ENCODE measurements at regions not wholly inside any gene's neighbourhood (a gene's known extent, or its start where the extent isn't known, plus 50 kb on each side); places are given as distances from the start of the nearest gene placed in this dataset.
"Not testable (repeated sequence)": the region's sequence is repeated elsewhere in the genome, so short reads cannot be mapped to it uniquely, and the experiment has no call there.

DNA sequence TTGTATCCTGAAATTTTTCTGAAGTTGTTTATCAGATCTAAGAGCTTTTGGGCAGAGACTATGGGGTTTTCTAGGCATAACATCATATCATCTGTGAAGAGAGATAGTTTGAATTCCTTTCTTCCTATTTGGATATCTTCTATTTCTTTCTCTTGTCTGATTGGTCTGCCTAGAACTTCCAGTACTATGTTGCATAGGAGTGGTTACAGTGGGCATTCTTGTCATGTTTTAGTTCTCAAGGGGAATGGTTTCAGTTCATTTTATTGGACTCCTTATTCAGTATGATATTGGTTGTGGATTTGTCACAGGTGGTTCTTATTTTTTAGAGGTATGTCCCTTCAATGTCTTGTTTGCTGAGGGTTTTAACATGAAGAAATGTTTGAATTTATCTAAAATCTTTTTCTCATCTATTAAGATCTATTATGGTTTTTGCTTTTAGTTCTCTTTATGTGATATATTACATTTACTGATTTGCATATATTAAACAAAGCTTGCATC is 286.6 kb upstream of the C1QTNF3 start:
- DNase-seq = peak; percentile 61

DNA sequence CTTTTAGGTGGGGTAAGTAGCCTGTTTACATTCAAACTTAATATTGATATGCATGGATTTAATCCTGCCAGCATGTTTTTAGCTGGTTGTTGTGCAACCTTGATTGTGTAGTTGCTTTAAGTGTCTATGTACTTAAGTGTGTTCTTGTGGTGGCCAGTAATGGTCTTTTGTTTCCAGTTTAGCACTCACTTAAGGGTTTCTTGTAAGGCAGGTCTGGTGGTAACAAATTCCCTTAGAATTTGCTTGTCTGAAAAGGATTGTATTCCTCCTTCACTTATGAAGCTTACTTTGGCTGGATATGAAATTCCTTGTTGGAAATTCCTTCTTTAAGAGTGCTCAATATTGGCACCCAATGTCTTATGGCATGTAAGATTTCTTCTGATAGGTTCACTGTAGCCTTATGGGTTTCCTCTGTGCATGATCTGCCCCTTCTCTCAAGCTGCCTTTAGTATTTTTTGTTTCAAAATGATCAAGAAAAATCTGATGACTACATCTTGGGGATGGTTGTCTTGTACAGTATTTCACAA is 289.0 kb upstream of the C1QTNF3 start:
- not testable (repeated sequence) for DNase-seq

DNA sequence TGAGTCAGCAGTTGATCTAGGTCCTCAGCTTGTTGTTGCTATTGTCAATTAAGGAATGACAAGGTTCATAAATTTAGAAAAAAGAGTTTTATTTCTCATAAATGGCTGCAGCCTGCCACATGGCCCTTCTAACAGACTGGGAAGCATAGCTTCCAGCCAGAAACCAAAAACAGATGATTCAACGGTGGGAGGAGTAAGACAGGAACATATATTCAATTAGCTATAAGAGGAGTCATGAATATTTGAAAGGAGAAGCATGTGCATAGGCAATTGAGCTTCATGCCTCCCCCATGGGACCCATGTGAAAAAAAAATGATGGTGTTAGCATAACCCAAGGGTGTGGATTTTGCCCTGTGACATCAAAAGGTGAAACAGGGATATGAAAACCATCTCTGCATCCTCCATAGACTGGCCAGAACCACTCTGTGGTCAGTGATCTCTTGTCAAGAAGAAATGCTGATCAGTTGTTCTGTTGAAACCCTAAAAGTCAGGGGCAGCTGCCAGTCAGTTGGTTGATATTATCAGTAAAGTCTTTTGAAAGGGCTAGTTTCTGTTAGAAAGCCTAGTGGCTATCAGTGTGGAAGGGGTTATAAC is 296.5 kb upstream of the C1QTNF3 start:
- DNase-seq = peak; percentile 3

DNA sequence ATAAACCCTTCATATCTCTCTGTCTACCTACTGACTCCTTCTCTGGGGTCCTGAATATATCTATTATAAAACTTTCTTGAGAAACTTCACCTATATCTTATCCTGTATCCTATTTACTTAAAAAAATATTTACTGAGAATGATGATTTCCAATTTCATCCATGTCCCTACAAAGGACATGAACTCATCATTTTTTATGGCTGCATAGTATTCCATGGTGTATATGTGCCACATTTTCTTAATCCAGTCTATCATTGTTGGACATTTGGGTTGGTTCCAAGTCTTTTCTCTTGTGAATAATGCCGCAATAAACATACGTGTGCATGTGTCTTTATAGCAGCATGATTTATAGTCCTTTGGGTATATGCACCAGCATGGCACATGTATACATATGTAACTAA is 301.7 kb upstream of the RAI14 start:
- not testable (repeated sequence) for DNase-seq

GRCh38 chr5:34371417-34371816 is 284.7 kb upstream of the RAI14 start:
- not testable (repeated sequence) for DNase-seq

DNA sequence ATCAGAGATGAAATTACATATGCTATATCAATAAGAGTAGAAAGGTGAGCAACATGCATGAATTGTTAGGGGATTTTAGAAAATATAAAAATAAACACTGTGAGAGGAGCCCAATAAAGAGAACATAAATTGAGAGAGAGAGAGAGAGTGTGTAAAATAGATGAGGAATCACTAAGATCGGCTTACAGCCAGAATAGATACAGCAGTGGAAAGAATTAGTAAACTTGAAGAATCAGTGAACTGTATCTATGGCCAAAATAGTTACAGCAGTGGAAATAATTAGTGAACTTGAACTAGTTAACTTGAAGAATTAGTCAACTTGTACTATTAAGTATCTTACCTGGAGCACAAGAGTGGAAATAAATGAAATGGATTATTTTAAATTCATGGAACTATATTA is 284.3 kb upstream of the RAI14 start:
- DNase-seq = not testable (repeated sequence)

DNA sequence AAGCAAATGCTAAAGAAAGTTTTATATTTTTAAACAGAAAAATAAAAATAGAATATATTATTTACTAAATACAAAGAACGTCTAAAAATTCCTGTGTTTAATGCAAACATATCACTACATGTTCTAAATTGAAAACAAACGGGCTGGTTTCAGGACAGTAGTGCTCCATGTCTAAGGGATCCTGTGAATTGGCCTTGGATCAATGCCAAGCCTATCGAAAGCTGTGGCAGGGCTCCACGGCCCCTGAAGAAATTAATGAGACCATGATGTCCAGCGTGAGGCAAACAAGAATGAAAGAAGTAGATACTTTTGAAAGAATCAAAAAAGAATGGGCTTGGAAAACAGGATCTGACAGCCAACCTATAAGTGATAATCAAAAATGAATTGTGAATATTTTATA is 283.4 kb upstream of the RAI14 start:
- peak; percentile 5 for DNase-seq

GRCh38 chr5:34377651-34378050 is 278.5 kb upstream of the RAI14 start:
- peak; percentile 24 for DNase-seq

GRCh38 chr5:34378498-34378897 is 277.6 kb upstream of the RAI14 start:
- not testable (repeated sequence) for DNase-seq

DNA sequence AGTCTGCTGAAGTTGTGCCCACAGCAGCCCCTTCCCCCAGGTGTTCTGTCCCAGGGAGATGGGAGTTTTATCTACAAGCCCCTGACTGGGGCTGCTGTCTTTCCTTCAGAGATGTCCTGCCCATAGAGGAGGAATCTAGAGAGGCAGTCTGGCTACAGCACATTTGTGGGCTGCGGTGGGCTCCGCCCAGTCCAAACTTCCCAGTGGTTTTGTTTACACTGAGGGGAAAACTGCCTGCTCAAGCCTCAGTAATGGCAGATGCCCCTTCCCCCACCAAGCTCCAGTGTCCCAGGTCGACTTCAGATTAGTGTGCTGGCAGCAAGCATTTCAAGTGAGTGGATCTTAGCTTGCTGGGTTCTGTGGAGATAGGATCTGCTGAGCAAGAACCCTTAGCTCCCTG is 267.4 kb upstream of the RAI14 start:
- DNase-seq = not testable (repeated sequence)

DNA sequence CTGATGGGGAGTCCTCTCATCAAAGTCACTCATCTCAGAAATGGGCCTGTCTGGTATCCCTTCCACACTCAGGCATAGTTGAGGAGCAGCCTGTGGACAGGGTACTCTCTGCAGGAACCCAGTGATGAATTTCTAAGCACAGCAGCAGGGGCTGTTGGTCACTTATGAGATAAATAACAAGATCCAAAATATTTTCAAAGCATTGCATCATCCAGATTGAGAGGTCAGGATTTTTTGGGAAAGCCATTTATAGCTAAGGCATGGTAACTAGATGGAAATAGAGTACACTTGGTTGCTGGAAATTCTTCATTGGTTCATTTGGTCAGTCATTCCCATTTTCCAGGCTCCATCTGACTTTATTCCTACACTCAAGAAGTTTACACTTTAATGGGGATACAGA is 246.8 kb upstream of the RAI14 start:
- peak; percentile 63 for DNase-seq

DNA sequence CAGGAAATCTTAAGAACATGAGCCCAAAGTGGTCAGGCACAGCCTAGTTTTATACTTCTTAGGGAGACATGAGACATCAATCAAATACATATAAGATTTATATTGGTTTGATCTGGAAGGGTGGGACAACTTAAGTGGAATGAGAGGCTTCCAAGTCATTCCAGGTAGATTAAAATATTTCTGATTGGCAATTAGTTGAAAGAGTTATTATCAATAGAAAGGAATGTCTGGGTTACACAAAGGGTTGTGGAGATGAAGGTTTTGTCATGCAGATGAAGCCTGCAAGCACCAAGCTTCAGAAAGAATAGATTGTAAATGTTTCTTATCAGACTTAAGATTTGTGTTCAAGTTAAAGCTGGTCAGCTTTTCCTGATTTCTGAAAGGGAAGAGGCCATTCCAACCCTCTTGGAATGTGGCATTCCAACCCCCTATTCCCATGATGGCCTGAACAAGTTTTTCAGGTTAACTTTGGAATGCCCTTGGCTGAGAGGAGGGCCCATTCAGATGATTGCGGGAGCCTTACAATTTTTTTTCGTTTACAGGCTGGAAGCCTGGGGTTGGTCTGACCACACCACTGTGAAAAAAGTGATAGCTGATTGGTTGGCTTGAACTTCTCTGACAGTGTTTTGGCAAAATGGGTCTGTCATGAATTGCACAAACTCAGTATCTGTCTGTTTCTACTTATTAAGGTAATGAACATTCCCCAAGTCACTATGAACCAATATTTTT is 245.6 kb upstream of the RAI14 start:
- DNase-seq = peak; percentile 97

GRCh38 chr5:34411470-34412346 is 244.4 kb upstream of the RAI14 start:
- DNase-seq = peak; percentile 87

GRCh38 chr5:34412736-34413135 is 243.4 kb upstream of the RAI14 start:
- peak; percentile 81 for DNase-seq

DNA sequence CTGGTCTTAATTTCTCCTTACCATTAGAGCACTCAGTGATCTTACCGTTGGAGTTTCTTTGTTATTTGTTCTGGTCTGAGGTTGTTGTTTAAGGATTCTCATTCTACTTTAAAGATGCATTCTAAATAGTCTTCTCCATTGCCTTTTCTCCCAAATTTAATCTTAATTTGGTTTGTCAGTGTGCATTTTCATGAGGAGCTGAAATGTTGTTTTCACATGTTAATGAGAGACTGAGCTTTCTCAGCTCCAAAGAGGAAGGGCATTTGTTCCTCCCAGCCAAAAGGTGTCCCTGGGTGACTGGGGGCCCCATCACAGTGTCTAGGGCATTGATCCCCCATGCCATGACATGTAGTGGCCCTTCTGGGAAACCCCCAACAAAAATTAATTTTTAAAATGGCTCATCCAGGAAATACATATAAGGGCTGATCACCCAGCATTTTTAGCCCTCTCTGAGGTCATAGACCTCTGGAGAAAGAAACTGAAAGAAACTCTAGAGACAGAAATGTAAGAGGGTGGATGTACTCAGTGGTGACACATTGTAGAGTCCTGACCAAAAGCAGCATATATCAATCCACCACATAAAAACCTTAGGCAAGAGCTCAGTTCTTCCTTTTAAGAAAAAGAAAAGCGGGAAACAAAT is 240.4 kb upstream of the RAI14 start:
- peak; percentile 47 for DNase-seq

GRCh38 chr5:34416501-34417008 is 239.6 kb upstream of the RAI14 start:
- no peak for DNase-seq

- peak; percentile 36 for DNase-seq
These were observed 235.9 kb upstream of the RAI14 start for GRCh38 chr5:34420191-34420590.

- DNase-seq = no peak
These were observed 219.2 kb upstream of the RAI14 start for GRCh38 chr5:34436761-34437501.

DNA sequence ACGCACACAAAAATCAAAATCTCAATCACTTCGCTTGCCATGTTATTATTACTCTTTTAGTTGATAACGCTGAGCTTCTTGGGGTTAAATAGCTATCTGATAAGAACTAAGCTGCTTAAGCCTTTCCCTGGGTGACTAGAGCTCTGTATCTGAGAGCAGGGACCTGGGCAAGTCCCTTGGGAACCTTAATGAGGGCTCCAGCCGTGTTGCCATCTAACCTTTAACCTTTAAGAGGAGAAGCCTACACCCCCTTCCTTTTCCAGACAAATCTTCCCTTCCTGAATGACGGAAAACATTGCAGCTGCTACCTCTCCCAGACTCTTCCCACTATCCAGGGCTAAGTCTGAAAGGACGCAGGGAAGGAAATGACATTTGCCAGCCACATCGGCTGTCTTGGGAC is 216.5 kb upstream of the RAI14 start:
- no peak for DNase-seq

DNA sequence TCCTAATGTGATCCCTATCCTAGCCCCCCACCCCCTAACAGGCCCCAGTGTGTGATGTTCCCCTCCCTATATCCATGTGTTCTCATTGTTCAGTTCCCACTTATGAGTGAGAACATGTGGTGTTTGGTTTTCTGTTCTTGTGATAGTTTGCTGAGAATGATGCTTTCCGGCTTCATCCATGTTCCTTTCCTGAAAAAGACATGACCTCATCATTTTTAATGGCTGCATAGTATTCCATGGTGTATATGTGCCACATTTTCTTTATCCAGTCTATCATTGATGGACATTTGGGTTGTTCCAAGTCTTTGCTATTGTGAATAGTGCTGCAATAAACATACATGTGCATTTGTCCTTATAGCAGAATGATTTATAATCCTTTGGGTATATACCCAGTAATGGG is 214.4 kb upstream of the RAI14 start:
- not testable (repeated sequence) for DNase-seq

GRCh38 chr5:34447424-34447823 is 208.7 kb upstream of the RAI14 start:
- no peak for DNase-seq

- no peak for DNase-seq
These were observed 206.5 kb upstream of the RAI14 start for GRCh38 chr5:34449639-34450038.
